ENCODE measurements at regions not wholly inside any gene's neighbourhood (a gene's known extent, or its start where the extent isn't known, plus 50 kb on each side); places are given as distances from the start of the nearest gene placed in this dataset.

- TF ChIP-seq ZSCAN30 (tag by site-specific recombination; IDR thresholded peaks at IDR 0.05) (no peak), ZNF423 (tag by site-specific recombination; IDR thresholded peaks at IDR 0.05) (no peak), ZNF426 (tag by site-specific recombination; IDR thresholded peaks at IDR 0.05) (peak; percentile 94), ZSCAN5A (tag by site-specific recombination; IDR thresholded peaks at IDR 0.05) (no peak), REST (tag by site-specific recombination; IDR thresholded peaks at IDR 0.05) (peak; percentile 79), ATF2 (tag by site-specific recombination; IDR thresholded peaks at IDR 0.05; ENCODE audit: low read depth) (no peak), ZNF404 (tag by site-specific recombination; IDR thresholded peaks at IDR 0.05) (peak; percentile 84), ZNF544 (tag by site-specific recombination; IDR thresholded peaks at IDR 0.05) (no peak), BCL6B (tag by site-specific recombination; IDR thresholded peaks at IDR 0.05) (no peak), ZBTB8A (tag by site-specific recombination; IDR thresholded peaks at IDR 0.05) (peak; percentile 80), ZSCAN16 (tag by site-specific recombination; IDR thresholded peaks at IDR 0.05) (no peak), ZNF302 (tag by site-specific recombination; IDR thresholded peaks at IDR 0.05; ENCODE audit: low read depth) (no peak), IKZF3 (tag by site-specific recombination; IDR thresholded peaks at IDR 0.05) (no peak), ZNF175 (tag by site-specific recombination; IDR thresholded peaks at IDR 0.05) (no peak), ZBTB21 (tag by site-specific recombination; IDR thresholded peaks at IDR 0.05) (0 out of 2 replicates have a peak, but pooled peaks have one; percentile 39), REPIN1 (tag by site-specific recombination; IDR thresholded peaks at IDR 0.05; ENCODE audit: low read depth) (no peak), ZNF248 (tag by site-specific recombination; IDR thresholded peaks at IDR 0.05) (no peak), ZNF530 (tag by site-specific recombination; IDR thresholded peaks at IDR 0.05; ENCODE audit: low read depth) (peak; percentile 47; the same call in 1 of the 2 replicates), ZNF529 (tag by site-specific recombination; IDR thresholded peaks at IDR 0.05; ENCODE audit: insufficient replicate concordance) (peak; percentile 77), KLF10 (tag by site-specific recombination; IDR thresholded peaks at IDR 0.05) (no peak), ZNF214 (tag by site-specific recombination; IDR thresholded peaks at IDR 0.05; ENCODE audit: borderline replicate concordance) (no peak), ZNF354C (tag by site-specific recombination; IDR thresholded peaks at IDR 0.05; ENCODE audit: borderline replicate concordance, low read depth) (no peak)
Measured at GRCh38 chr1:233782937-233783586, 121.4 kb upstream of the SLC35F3 start (continued).

Measured in HEK293 (cell line).